ENCODE measurements at regions not wholly inside any gene's neighbourhood (a gene's known extent, or its start where the extent isn't known, plus 50 kb on each side); places are given as distances from the start of the nearest gene placed in this dataset.

GRCh38 chr15:61309617-61310016, 80.5 kb upstream of the RORA start:
- no peaks in the 10 kb centered on the region for H3K9me3 Mint-ChIP-seq
- WGBS, 2 experiments (ENCODE audit: insufficient coverage in 1 of 2, insufficient read length in 1 of 2) = 91 to 93% methylated on average over 5 of the region's 5 CpGs
- no peak overlapping the region for H3K27ac Mint-ChIP-seq
- no peak overlapping the region for H3K4me3 ChIP-seq (ENCODE audit: low read length)
- peaks cover under 1% of the 10 kb centered on the region for H3K4me1 ChIP-seq (ENCODE audit: control insufficient read depth, insufficient read depth, low read length)
- H3K9ac ChIP-seq (ENCODE audit: extremely low read depth, low read length, poor library complexity, severe bottlenecking) = no peak overlapping the region
- no peaks in the 10 kb centered on the region for H3K36me3 Mint-ChIP-seq (ENCODE audit: low read depth)
- H3K27ac ChIP-seq (ENCODE audit: low read depth, low read length) = no peak overlapping the region
- H3K36me3 ChIP-seq (ENCODE audit: control insufficient read depth, insufficient read depth, low read length) = no peaks in the 10 kb centered on the region
- no peak for TF ChIP-seq CTCF (conservative IDR thresholded peaks at IDR 0.05)
- no peaks in the 10 kb centered on the region for H3K9me3 ChIP-seq (ENCODE audit: control insufficient read depth, low read length)
- H3K27me3 ChIP-seq (ENCODE audit: control insufficient read depth, insufficient read depth, low read length, poor library complexity, severe bottlenecking) = no peaks in the 10 kb centered on the region
- H3K4me3 Mint-ChIP-seq = no peak overlapping the region
- no peaks in the 10 kb centered on the region for H3K4me1 Mint-ChIP-seq
- DNase-seq = no peak
- peaks cover 2% of the 10 kb centered on the region for H3K27me3 Mint-ChIP-seq (ENCODE audit: insufficient read depth)

- Histone ChIP-seq H3K36me3 (ENCODE audit: control insufficient read depth, insufficient read depth, low read length) (no peaks in the 10 kb centered on the region), H3K27me3 (ENCODE audit: control insufficient read depth, insufficient read depth, low read length, poor library complexity, severe bottlenecking) (no peaks in the 10 kb centered on the region), H3K9me3 (ENCODE audit: control insufficient read depth, low read length) (no peaks in the 10 kb centered on the region), H3K4me3 (ENCODE audit: low read length) (no peak overlapping the region), H3K27ac (ENCODE audit: low read depth, low read length) (no peak overlapping the region), H3K9ac (ENCODE audit: extremely low read depth, low read length, poor library complexity, severe bottlenecking) (no peak overlapping the region), H3K4me1 (ENCODE audit: control insufficient read depth, insufficient read depth, low read length) (no peaks in the 10 kb centered on the region)
- Mint-ChIP-seq H3K27ac (no peak overlapping the region), H3K27me3 (ENCODE audit: insufficient read depth) (peaks cover 2% of the 10 kb centered on the region), H3K4me1 (no peaks in the 10 kb centered on the region), H3K9me3 (no peaks in the 10 kb centered on the region), H3K36me3 (ENCODE audit: low read depth) (no peaks in the 10 kb centered on the region), H3K4me3 (no peak overlapping the region)
- no peak for TF ChIP-seq CTCF (conservative IDR thresholded peaks at IDR 0.05)
- WGBS, 2 experiments (ENCODE audit: insufficient coverage in 1 of 2, insufficient read length in 1 of 2) = 72 to 100% methylated on average over 2 to 7 of the region's 7 CpGs
- no peak for DNase-seq
Measured at GRCh38 chr15:61309031-61309511, 80.0 kb upstream of the RORA start.

- TF ChIP-seq CTCF (conservative IDR thresholded peaks at IDR 0.05) = no peak
- 87 to 100% methylated on average over 2 of the region's 2 CpGs for WGBS, 2 experiments (ENCODE audit: insufficient coverage in 1 of 2, insufficient read length in 1 of 2)
- no peaks in the 10 kb centered on the region for H3K9me3 Mint-ChIP-seq
- no peak overlapping the region for H3K4me3 ChIP-seq (ENCODE audit: low read length)
- peaks cover 2% of the 10 kb centered on the region for H3K27me3 Mint-ChIP-seq (ENCODE audit: insufficient read depth)
- H3K36me3 Mint-ChIP-seq (ENCODE audit: low read depth) = no peaks in the 10 kb centered on the region
- no peaks in the 10 kb centered on the region for H3K27me3 ChIP-seq (ENCODE audit: control insufficient read depth, insufficient read depth, low read length, poor library complexity, severe bottlenecking)
- H3K4me1 Mint-ChIP-seq = no peaks in the 10 kb centered on the region
- H3K4me3 Mint-ChIP-seq = no peak overlapping the region
- H3K9me3 ChIP-seq (ENCODE audit: control insufficient read depth, low read length) = no peaks in the 10 kb centered on the region
- no peaks in the 10 kb centered on the region for H3K36me3 ChIP-seq (ENCODE audit: control insufficient read depth, insufficient read depth, low read length)
- no peak for DNase-seq
- no peak overlapping the region for H3K27ac Mint-ChIP-seq
- H3K4me1 ChIP-seq (ENCODE audit: control insufficient read depth, insufficient read depth, low read length) = no peaks in the 10 kb centered on the region
- no peak overlapping the region for H3K27ac ChIP-seq (ENCODE audit: low read depth, low read length)
- no peak overlapping the region for H3K9ac ChIP-seq (ENCODE audit: extremely low read depth, low read length, poor library complexity, severe bottlenecking)
Measured at GRCh38 chr15:61308437-61308836, 79.3 kb upstream of the RORA start.

Measured in endodermal cell (in vitro differentiated cells).